ENCODE measurements at regions not wholly inside any gene's neighbourhood (a gene's known extent, or its start where the extent isn't known, plus 50 kb on each side); places are given as distances from the start of the nearest gene placed in this dataset.

DNA sequence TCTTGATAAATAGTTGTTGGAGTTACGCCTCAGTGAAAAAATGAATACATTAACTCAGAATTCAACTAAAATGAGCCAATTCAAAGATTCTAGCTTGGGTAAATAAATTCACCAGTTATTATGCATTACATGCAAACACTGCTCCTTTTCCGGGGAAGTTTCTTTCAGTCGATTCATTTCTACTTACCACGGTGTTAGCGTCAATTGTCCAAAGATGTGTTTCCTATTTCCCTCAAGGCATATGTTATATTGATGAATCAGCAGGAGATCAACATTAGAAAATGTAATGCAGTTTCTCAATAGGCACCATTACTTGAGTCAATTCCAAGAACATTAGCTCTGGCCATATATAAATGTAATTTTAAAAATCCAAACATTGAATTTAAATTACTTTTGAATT, 517.7 kb downstream of the OTOL1 start:
- TF ChIP-seq, protein P1, sequence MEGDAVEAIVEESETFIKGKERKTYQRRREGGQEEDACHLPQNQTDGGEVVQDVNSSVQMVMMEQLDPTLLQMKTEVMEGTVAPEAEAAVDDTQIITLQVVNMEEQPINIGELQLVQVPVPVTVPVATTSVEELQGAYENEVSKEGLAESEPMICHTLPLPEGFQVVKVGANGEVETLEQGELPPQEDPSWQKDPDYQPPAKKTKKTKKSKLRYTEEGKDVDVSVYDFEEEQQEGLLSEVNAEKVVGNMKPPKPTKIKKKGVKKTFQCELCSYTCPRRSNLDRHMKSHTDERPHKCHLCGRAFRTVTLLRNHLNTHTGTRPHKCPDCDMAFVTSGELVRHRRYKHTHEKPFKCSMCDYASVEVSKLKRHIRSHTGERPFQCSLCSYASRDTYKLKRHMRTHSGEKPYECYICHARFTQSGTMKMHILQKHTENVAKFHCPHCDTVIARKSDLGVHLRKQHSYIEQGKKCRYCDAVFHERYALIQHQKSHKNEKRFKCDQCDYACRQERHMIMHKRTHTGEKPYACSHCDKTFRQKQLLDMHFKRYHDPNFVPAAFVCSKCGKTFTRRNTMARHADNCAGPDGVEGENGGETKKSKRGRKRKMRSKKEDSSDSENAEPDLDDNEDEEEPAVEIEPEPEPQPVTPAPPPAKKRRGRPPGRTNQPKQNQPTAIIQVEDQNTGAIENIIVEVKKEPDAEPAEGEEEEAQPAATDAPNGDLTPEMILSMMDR (IDR thresholded peaks at IDR 0.05; ENCODE audit: control insufficient read depth, insufficient read depth, low read depth, low read length, missing control alignments): no peak
- no peak for DNase-seq (ENCODE audit: low read depth)
- no peak overlapping the region for H3K4me3 ChIP-seq (ENCODE audit: control insufficient read depth, low read depth, low read length)

DNA sequence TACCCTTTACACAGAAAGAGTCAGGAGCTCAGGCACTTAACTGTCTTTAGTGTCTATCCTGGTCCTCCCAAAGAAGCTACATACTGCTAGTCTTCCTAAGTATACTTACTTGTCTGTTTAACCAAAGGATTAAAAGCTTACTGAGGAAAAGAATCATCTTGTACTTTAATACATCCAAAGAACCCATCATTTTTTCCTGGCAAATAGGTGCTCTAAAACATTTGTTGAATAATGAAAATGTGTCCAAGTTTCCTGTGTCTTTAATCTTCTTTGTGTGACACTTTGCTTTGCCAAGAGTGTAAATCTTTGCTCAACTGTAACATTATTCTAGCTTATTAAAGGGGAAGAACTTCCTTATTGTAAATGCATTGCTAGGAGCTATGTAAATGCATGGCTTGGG, 519.2 kb downstream of the OTOL1 start:
- DNase-seq (ENCODE audit: low read depth): no peak
- TF ChIP-seq, protein P1 (IDR thresholded peaks at IDR 0.05; ENCODE audit: control insufficient read depth, insufficient read depth, low read depth, low read length, missing control alignments): no peak
- no peak overlapping the region for H3K4me3 ChIP-seq (ENCODE audit: control insufficient read depth, low read depth, low read length)

DNA sequence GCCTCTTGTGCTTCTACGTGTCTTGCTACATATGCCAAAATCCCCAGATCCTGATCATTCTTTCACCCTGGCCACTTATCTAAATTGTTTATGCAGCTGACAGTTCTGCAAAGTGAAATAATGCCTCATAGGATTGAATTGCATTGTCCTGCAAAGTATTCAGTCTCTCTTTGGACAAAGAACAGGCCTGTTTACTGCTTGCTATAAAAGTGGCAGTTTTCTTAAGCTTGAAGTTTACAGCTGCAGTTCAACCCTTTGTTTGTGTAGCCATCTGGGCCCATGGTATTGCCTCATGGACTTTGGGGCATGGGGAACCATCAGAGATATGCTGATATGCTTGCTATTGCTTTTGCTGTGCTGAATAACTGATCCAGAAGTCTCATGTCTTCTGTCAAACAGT, 523.2 kb downstream of the OTOL1 start:
- H3K4me3 ChIP-seq (ENCODE audit: control insufficient read depth, low read depth, low read length): no peak overlapping the region
- TF ChIP-seq, protein P1 (IDR thresholded peaks at IDR 0.05; ENCODE audit: control insufficient read depth, insufficient read depth, low read depth, low read length, missing control alignments): no peak
- DNase-seq (ENCODE audit: low read depth): no peak

DNA sequence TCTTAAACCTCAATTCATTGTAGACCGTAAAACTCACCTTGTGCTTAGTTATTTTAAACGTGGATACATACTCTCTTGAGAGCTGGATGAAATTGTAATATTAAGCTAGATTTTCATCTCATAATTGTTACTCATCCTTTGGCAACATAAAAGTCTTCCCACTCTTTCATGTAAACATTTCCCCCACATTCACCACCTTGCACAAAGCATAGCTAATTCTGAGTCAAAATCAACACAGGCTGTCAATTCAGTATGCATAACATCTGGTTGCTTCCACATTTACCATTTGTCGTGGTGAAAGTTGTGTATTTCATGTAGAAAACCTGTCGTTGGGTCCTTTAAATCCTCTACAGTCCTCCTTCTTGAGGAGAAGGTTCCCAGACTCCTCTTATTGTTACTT, 524.6 kb downstream of the OTOL1 start:
- no peak overlapping the region for H3K4me3 ChIP-seq (ENCODE audit: control insufficient read depth, low read depth, low read length)
- TF ChIP-seq, protein P1 (IDR thresholded peaks at IDR 0.05; ENCODE audit: control insufficient read depth, insufficient read depth, low read depth, low read length, missing control alignments): no peak
- no peak for DNase-seq (ENCODE audit: low read depth)

DNA sequence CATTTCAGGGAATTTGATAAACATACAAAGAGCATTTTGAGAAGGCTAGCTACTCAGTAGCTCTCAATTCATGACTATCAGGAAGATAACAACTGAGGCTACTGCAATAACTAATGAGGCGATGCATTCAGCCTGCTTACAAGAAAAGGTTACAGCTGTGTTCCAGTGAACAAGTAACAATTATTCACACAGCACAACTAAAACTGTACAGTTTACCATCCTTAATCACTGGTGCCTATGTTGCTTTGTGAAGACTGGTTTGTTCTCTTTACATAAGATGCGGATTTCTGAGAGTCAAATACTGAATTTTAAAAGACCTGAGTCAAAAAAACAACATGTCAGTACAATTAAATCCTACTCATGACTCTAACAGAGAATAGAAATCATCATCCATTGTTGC, 526.3 kb downstream of the OTOL1 start:
- no peak for DNase-seq (ENCODE audit: low read depth)
- TF ChIP-seq, protein P1 (IDR thresholded peaks at IDR 0.05; ENCODE audit: control insufficient read depth, insufficient read depth, low read depth, low read length, missing control alignments): no peak
- no peak overlapping the region for H3K4me3 ChIP-seq (ENCODE audit: control insufficient read depth, low read depth, low read length)

DNA sequence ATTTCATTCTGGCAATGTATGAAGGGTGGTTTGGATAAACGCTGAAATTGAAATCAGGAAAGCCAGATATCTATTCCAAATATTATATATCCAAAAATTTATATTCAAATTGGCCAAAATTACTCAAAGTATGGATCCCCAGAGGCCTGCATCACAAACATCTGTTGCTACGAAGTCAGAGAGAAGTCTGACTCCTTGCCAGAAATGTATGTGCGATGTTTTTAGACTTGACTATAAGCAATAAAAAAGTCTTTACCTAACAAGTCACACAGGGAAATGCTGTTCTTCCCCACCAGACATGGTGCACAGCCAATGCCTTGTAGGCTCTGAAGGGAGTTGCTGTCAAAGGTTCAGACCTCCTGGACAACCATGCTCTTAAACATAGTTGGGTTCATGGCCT, 533.1 kb downstream of the OTOL1 start:
- no peak overlapping the region for H3K4me3 ChIP-seq (ENCODE audit: control insufficient read depth, low read depth, low read length)
- TF ChIP-seq, protein P1 (IDR thresholded peaks at IDR 0.05; ENCODE audit: control insufficient read depth, insufficient read depth, low read depth, low read length, missing control alignments): no peak
- no peak for DNase-seq (ENCODE audit: low read depth)

DNA sequence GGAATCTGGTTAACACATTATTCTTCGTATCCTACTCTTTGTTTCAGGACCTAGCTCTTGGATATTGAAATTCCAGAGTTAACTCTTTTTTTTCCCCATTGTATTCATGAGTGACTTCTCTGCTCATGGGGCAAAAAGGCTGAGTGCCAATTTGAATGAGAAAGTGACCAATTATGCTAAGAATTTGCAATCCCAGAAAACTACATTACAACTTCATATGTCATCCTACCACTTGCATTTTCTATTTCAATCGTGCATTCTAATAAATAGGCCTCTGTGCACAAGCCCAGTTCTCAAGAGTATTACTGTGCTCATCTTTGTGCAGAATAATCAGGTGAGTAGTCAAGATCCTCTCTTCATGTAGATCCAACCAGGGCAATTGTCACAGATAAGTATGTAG, 537.8 kb downstream of the OTOL1 start:
- TF ChIP-seq, protein P1 (IDR thresholded peaks at IDR 0.05; ENCODE audit: control insufficient read depth, insufficient read depth, low read depth, low read length, missing control alignments): no peak
- DNase-seq (ENCODE audit: low read depth): no peak

More for the DNA sequence above, 537.8 kb downstream of the OTOL1 start:
- no peak overlapping the region for H3K4me3 ChIP-seq (ENCODE audit: control insufficient read depth, low read depth, low read length)
